WTC11 (cell line): ENCODE measurements at regions not wholly inside any gene's neighbourhood (a gene's known extent, or its start where the extent isn't known, plus 50 kb on each side); places are given as distances from the start of the nearest gene placed in this dataset.

Experiments
- ATAC-seq: fragments of 200-7000 bp; cut with Tn5 transposase; 2 replicates; pipeline ENCODE4 v1.10.0; 2021; ENCODE audit warnings: mild to moderate bottlenecking, moderate library complexity
- CTCF ChIA-PET: fragments of 300-600 bp; sonication (Branson Sonifier 250); formaldehyde crosslinking; loops from one replicate; lab custom pipeline; 2021; ENCODE audit warnings: antibody characterized with exemption; lab: Charles Lee
- POLR2A ChIA-PET: fragments of 350-600 bp; sonication (Branson Sonifier 250); formaldehyde crosslinking; loops from one replicate; lab custom pipeline; 2021; ENCODE audit warnings: antibody characterized with exemption; lab: Charles Lee
- DNase-seq: peaks from one replicate; pipeline ENCODE4 v3.0.0; 2021; ENCODE audit warnings: low spot score
- H3K27ac Mint-ChIP-seq: 2 replicates; pipeline ENCODE4 v1.8.0; 2021; ENCODE audit warnings: mixed read lengths
- H3K27me3 Mint-ChIP-seq: 2 replicates; pipeline ENCODE4 v1.8.0; 2021; ENCODE audit warnings: low read depth, mild to moderate bottlenecking, moderate library complexity, mixed read lengths
- H3K36me3 Mint-ChIP-seq: 2 replicates; pipeline ENCODE4 v1.8.0; 2021; ENCODE audit warnings: mixed read lengths
- H3K4me1 Mint-ChIP-seq: 2 replicates; pipeline ENCODE4 v1.8.0; 2022; ENCODE audit warnings: mixed read lengths
- H3K4me3 Mint-ChIP-seq: 2 replicates; pipeline ENCODE4 v1.8.0; 2021; ENCODE audit warnings: mild to moderate bottlenecking, moderate library complexity, mixed read lengths
- H3K9me3 Mint-ChIP-seq: 2 replicates; pipeline ENCODE4 v1.8.0; 2021; ENCODE audit warnings: mixed read lengths
- E2F4 ChIP-seq: sonication (generic); formaldehyde crosslinking; IDR thresholded peaks from 2 replicates; pipeline ENCODE4 v1.8.1; 2022; ENCODE audit warnings: low read depth, mild to moderate bottlenecking, moderate library complexity, missing genetic modification reagents, borderline replicate concordance
- HMGA2 ChIP-seq: fragments of 250-450 bp; sonication (Bioruptor Pico); IDR thresholded peaks from 2 replicates; pipeline ENCODE4 v1.4.0; 2021; ENCODE audit warnings: mild to moderate bottlenecking, moderate library complexity
- NFATC4 ChIP-seq: fragments of 250-450 bp; sonication (Bioruptor Pico); IDR thresholded peaks from 2 replicates; pipeline ENCODE4 v1.9.0; 2021; ENCODE audit warnings: mild to moderate bottlenecking
- NFE2L1 ChIP-seq: sonication (generic); formaldehyde crosslinking; IDR thresholded peaks from 2 replicates; pipeline ENCODE4 v1.8.1; 2023; ENCODE audit warnings: missing genetic modification reagents
- SMAD3 ChIP-seq: sonication (generic); formaldehyde crosslinking; IDR thresholded peaks from 2 replicates; pipeline ENCODE4 v1.8.0; 2022; ENCODE audit warnings: missing genetic modification reagents, mild to moderate bottlenecking, borderline replicate concordance
- SMAD4 ChIP-seq: sonication (generic); formaldehyde crosslinking; IDR thresholded peaks from 2 replicates; pipeline ENCODE4 v1.8.0; 2022; ENCODE audit warnings: mild to moderate bottlenecking, missing genetic modification reagents
- ZNF263 ChIP-seq: sonication (generic); formaldehyde crosslinking; IDR thresholded peaks from 2 replicates; pipeline ENCODE4 v1.8.1; 2022; ENCODE audit warnings: low read depth, mild to moderate bottlenecking, moderate library complexity, missing genetic modification reagents
- ZNF416 ChIP-seq: fragments of 250-450 bp; sonication (Bioruptor Pico); IDR thresholded peaks from 2 replicates; pipeline ENCODE4 v1.9.0; 2021; ENCODE audit warnings: mild to moderate bottlenecking, inconsistent platforms
- ZNF532 ChIP-seq: fragments of 250-450 bp; sonication (Bioruptor Pico); IDR thresholded peaks from 2 replicates; pipeline ENCODE4 v1.9.0; 2021; ENCODE audit warnings: mild to moderate bottlenecking, borderline replicate concordance
- ZNF671 ChIP-seq: fragments of 250-450 bp; sonication (Bioruptor Pico); IDR thresholded peaks from 2 replicates; pipeline ENCODE4 v1.8.0; 2021; ENCODE audit warnings: mild to moderate bottlenecking
- TF ChIP-seq, protein P1 (sequence below): sonication (generic); formaldehyde crosslinking; IDR thresholded peaks from 2 replicates; pipeline ENCODE4 v1.8.1; 2023; ENCODE audit warnings: mild to moderate bottlenecking, missing genetic modification reagents
- TF ChIP-seq, protein P2 (sequence below): sonication (generic); formaldehyde crosslinking; IDR thresholded peaks from 2 replicates; pipeline ENCODE4 v1.8.1; 2022; ENCODE audit warnings: missing genetic modification reagents, borderline replicate concordance
- TF ChIP-seq, protein P3 (sequence below): sonication (generic); formaldehyde crosslinking; IDR thresholded peaks from 2 replicates; pipeline ENCODE4 v1.8.1; 2023; ENCODE audit warnings: mild to moderate bottlenecking, missing genetic modification reagents

DNA sequence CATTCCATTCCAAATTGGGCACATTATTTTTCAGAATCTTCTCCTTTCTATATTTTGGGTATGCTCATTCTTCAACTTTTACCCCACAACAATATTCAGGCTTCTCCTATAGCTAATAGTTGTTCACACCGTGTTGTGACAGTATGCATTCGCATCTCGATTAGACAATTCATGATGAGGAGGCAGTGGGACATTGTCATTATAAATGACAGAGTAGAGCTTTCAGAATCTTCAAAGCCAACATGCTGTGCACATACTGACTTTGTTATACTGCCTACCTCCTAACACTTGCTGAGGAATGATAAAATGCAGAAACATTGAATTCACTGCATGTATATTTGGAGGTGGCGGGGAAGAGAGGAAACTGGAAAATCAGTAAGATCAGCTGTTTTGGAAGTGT, 714.2 kb downstream of the SUCLG1 start:
- Mint-ChIP-seq H3K27ac (no peak overlapping the region), H3K9me3 (peaks cover 39% of the 10 kb centered on the region), H3K36me3 (peaks cover 25% of the 10 kb centered on the region), H3K27me3 (no peaks in the 10 kb centered on the region), H3K4me3 (no peak overlapping the region), H3K4me1 (peaks cover 29% of the 10 kb centered on the region)
- peak; percentile 18; the same call in 1 of the 2 replicates for ATAC-seq
- TF ChIP-seq, protein P1, sequence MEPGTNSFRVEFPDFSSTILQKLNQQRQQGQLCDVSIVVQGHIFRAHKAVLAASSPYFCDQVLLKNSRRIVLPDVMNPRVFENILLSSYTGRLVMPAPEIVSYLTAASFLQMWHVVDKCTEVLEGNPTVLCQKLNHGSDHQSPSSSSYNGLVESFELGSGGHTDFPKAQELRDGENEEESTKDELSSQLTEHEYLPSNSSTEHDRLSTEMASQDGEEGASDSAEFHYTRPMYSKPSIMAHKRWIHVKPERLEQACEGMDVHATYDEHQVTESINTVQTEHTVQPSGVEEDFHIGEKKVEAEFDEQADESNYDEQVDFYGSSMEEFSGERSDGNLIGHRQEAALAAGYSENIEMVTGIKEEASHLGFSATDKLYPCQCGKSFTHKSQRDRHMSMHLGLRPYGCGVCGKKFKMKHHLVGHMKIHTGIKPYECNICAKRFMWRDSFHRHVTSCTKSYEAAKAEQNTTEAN (CRISPR knock-in tag) = no peak
- TF ChIP-seq ZNF416 (CRISPR knock-in tag) = no peak
- TF ChIP-seq SMAD4 (CRISPR knock-in tag) = no peak
- TF ChIP-seq, protein P2, sequence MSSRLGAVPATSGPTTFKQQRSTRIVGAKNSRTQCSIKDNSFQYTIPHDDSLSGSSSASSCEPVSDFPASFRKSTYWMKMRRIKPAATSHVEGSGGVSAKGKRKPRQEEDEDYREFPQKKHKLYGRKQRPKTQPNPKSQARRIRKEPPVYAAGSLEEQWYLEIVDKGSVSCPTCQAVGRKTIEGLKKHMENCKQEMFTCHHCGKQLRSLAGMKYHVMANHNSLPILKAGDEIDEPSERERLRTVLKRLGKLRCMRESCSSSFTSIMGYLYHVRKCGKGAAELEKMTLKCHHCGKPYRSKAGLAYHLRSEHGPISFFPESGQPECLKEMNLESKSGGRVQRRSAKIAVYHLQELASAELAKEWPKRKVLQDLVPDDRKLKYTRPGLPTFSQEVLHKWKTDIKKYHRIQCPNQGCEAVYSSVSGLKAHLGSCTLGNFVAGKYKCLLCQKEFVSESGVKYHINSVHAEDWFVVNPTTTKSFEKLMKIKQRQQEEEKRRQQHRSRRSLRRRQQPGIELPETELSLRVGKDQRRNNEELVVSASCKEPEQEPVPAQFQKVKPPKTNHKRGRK (CRISPR knock-in tag) = no peak
- CTCF ChIA-PET = interaction anchor here (1.0 kb wide), 2 partner anchors 19 to 558 kb away, joined by 3 to 5 read pairs; no protein-coding TSS in a partner anchor
- POLR2A ChIA-PET = no interaction called here
- no peak for DNase-seq

DNA sequence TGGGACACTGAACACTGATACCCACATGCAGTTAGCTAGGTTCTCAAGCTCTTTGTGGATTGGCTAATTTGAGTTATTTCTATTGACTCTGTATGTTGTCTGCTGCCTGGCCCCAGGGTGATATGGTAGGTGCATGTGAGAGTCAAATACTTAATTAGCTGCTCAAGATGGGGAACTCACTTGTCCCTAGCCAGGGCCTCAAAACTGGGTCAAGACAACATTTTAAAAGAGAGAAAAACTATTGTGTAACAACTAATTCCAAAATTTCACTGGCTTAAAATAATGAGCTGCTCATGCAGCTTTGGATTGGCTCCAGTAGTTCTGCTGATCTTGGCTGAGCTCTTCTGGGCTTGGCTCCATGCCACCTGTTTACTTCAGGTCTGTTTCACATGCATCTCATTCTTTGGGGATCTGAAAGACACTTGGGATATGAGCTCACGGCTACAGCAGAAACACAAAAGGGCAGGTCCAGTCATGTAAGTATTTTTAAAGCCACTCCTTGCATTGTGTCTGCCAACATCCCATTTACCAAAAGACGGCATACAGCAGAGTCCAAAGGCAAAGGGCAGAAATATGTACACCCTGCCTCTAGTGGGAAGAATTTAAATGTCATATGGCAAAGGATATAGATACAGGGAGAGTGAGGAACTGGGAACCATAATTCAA, 716.8 kb downstream of the SUCLG1 start:
- CTCF ChIA-PET = interaction anchor here (0.5 kb wide), 1 partner anchor 550 kb away, joined by 6 read pairs; no protein-coding TSS in a partner anchor
- TF ChIP-seq ZNF532 (CRISPR knock-in tag) = no peak
- TF ChIP-seq NFATC4 (CRISPR knock-in tag) = no peak
- TF ChIP-seq ZNF263 = no peak
- no peak for TF ChIP-seq E2F4
- TF ChIP-seq HMGA2 (CRISPR knock-in tag) = no peak
- TF ChIP-seq SMAD3 = no peak
- DNase-seq (no peak), ATAC-seq (no peak)
- POLR2A ChIA-PET = no interaction called here
- Mint-ChIP-seq H3K9me3 (peaks cover 48% of the 10 kb centered on the region), H3K27me3 (no peaks in the 10 kb centered on the region), H3K36me3 (peaks cover 33% of the 10 kb centered on the region), H3K4me3 (no peak overlapping the region), H3K4me1 (peaks cover 29% of the 10 kb centered on the region), H3K27ac (no peak overlapping the region)

- H3K4me3 Mint-ChIP-seq = no peak overlapping the region
- ATAC-seq (no peak), DNase-seq (no peak)
- no peaks in the 10 kb centered on the region for H3K36me3 Mint-ChIP-seq
- H3K27ac Mint-ChIP-seq = no peak overlapping the region
- CTCF ChIA-PET = no interaction called here
- POLR2A ChIA-PET = no interaction called here
- peaks cover 2% of the 10 kb centered on the region; the same call in 1 of the 2 replicates for H3K4me1 Mint-ChIP-seq
- TF ChIP-seq NFE2L1 (CRISPR knock-in tag) = no peak
- no peak for TF ChIP-seq HMGA2 (CRISPR knock-in tag)
- TF ChIP-seq, protein P3, sequence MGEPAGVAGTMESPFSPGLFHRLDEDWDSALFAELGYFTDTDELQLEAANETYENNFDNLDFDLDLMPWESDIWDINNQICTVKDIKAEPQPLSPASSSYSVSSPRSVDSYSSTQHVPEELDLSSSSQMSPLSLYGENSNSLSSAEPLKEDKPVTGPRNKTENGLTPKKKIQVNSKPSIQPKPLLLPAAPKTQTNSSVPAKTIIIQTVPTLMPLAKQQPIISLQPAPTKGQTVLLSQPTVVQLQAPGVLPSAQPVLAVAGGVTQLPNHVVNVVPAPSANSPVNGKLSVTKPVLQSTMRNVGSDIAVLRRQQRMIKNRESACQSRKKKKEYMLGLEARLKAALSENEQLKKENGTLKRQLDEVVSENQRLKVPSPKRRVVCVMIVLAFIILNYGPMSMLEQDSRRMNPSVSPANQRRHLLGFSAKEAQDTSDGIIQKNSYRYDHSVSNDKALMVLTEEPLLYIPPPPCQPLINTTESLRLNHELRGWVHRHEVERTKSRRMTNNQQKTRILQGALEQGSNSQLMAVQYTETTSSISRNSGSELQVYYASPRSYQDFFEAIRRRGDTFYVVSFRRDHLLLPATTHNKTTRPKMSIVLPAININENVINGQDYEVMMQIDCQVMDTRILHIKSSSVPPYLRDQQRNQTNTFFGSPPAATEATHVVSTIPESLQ (CRISPR knock-in tag) = no peak
- no peak for TF ChIP-seq ZNF671 (CRISPR knock-in tag)
- TF ChIP-seq, all 79 proteins: peak for 0
- no peaks in the 10 kb centered on the region for H3K27me3 Mint-ChIP-seq
- H3K9me3 Mint-ChIP-seq = 0 out of 2 replicates have a peak, but pooled peaks cover 6% of the 10 kb centered on the region
Measured at GRCh38 chr2:83730223-83730622, 728.9 kb downstream of the SUCLG1 start.
